ENCODE measurements at regions not wholly inside any gene's neighbourhood (a gene's known extent, or its start where the extent isn't known, plus 50 kb on each side); places are given as distances from the start of the nearest gene placed in this dataset.

DNA sequence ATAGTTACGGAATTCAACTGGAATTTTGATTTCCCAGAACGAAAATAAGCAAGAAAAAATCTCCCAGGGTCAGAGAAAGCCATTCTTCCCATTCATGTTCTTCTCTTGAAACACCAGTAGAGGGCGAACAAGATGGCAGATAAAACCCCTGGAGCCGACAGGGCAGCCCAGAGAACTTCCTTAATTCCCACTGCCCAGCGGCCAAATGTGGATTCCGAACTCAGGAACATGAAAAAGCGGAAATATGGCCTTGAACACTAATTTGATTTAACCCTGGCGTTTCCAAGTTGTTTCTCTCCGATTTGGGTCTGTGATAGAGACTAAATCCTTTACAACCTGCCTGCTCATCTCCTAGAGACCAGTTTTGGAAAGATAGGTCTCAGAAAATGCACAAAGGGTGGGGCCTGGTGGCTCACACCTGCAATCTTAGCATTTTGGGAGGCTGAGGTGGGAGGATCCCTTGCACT, 100.7 kb upstream of the WAC start:
- H3K4me3 ChIP-seq (ENCODE audit: control insufficient read depth in 1 of 7, extremely low read depth in 1 of 7, insufficient read depth in 4 of 7, low read depth in 2 of 7, low read length in 6 of 7) = peak overlapping the region in 6 of 7 experiments; percentile 29 to 74 (median 51)
- no peak overlapping the region for H3K27ac ChIP-seq (ENCODE audit: insufficient read depth in 1 of 2, low read depth in 1 of 2, low read length in 2 of 2, poor library complexity in 1 of 2, severe bottlenecking in 2 of 2)
- H3K4me1 ChIP-seq (ENCODE audit: control extremely low read depth in 1 of 4, control insufficient read depth in 4 of 4, insufficient read depth in 4 of 4, low read length in 3 of 4) = peaks cover 0 to 15% (median 4%) of the 10 kb centered on the region in 4 experiments
- CTCF ChIA-PET = interaction anchor here (0.7 to 2.4 kb wide), 3 partner anchors 50 to 105 kb away, joined by 3 to 5 read pairs (median 3); no protein-coding TSS in a partner anchor
- no peaks in the 10 kb centered on the region for H3K27me3 ChIP-seq (replicated peaks in 2 of 5; ENCODE audit: control insufficient read depth in 4 of 5, insufficient read depth in 5 of 5, low read length in 4 of 5)
- DNase-seq = peak; percentile 79 to 82 (median 81)
- POLR2A ChIA-PET = no interaction called here
- peaks cover 0 to 6% (median 0%) of the 10 kb centered on the region in 5 experiments for H3K9me3 ChIP-seq (ENCODE audit: control extremely low read depth in 1 of 5, control insufficient read depth in 4 of 5, insufficient read depth in 2 of 5, low read depth in 1 of 5, low read length in 4 of 5)
- 0% methylated on average over 9 of the region's 9 CpGs for WGBS (ENCODE audit: insufficient coverage)
- no peaks in the 10 kb centered on the region for H3K36me3 ChIP-seq (ENCODE audit: control insufficient read depth in 4 of 4, insufficient read depth in 4 of 4, low read length in 3 of 4)

DNA sequence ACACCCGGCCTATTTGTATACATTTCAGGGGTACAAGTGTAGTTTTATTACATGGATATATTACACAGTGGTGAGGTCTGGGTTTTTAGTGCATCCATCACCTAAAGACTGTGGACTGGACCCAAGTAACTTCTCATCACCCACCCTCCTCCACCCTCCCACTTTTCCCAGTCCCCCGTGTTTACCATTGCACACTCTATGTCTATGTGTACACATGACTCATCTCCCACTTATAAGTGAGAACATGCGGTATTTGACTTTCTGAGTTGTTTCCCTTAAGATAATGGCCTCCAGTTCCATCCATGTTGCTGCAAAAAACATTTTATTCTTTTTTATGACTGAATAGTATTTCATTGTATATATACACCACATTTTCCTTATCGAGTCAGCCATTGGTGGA, 98.9 kb upstream of the WAC start:
- no peak for DNase-seq
- CTCF ChIA-PET = no interaction called here
- 100% methylated on average over 1 of the region's 4 CpGs for WGBS (ENCODE audit: insufficient coverage)
- POLR2A ChIA-PET = no interaction called here
- Histone ChIP-seq H3K9me3 (ENCODE audit: control extremely low read depth in 1 of 5, control insufficient read depth in 4 of 5, insufficient read depth in 2 of 5, low read depth in 1 of 5, low read length in 4 of 5) (peaks cover 0 to 6% (median 0%) of the 10 kb centered on the region in 5 experiments), H3K27ac (ENCODE audit: insufficient read depth in 1 of 2, low read depth in 1 of 2, low read length in 2 of 2, poor library complexity in 1 of 2, severe bottlenecking in 2 of 2) (no peak overlapping the region), H3K4me1 (ENCODE audit: control extremely low read depth in 1 of 4, control insufficient read depth in 4 of 4, insufficient read depth in 4 of 4, low read length in 3 of 4) (peaks cover 0 to 15% (median 4%) of the 10 kb centered on the region in 4 experiments), H3K27me3 (replicated peaks in 2 of 5; ENCODE audit: control insufficient read depth in 4 of 5, insufficient read depth in 5 of 5, low read length in 4 of 5) (no peaks in the 10 kb centered on the region), H3K36me3 (ENCODE audit: control insufficient read depth in 4 of 4, insufficient read depth in 4 of 4, low read length in 3 of 4) (no peaks in the 10 kb centered on the region), H3K4me3 (ENCODE audit: control insufficient read depth in 1 of 7, extremely low read depth in 1 of 7, insufficient read depth in 4 of 7, low read depth in 2 of 7, low read length in 6 of 7) (no peak overlapping the region)

DNA sequence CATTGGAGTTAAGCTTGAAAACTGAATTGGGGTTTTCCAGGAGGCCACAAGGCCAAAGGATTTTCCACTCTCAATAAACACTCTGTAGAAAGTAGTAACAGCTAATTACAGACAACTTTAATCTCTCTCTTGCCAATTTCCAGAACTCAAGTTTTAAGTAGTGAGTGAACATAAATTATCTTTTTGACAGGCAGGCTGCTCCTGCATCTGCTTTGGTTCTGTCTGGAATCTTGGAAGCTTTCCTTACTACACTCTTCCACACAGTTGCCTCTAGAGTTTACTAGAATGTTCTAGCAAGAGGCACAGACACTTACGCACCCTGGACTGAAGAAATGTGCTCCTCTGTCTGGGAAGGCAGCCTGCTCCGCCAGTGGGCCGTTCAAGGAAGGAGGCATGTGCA, 90.5 kb upstream of the WAC start:
- H3K36me3 ChIP-seq (ENCODE audit: control insufficient read depth in 4 of 4, insufficient read depth in 4 of 4, low read length in 3 of 4) = no peaks in the 10 kb centered on the region
- DNase-seq = no peak
- H3K9me3 ChIP-seq (ENCODE audit: control extremely low read depth in 1 of 5, control insufficient read depth in 4 of 5, insufficient read depth in 2 of 5, low read depth in 1 of 5, low read length in 4 of 5) = no peaks in the 10 kb centered on the region
- 95% methylated on average over 3 of the region's 3 CpGs for WGBS (ENCODE audit: insufficient coverage)
- ChIA-PET CTCF (no interaction called here), POLR2A (no interaction called here)
- no peak overlapping the region for H3K27ac ChIP-seq (ENCODE audit: insufficient read depth in 1 of 2, low read depth in 1 of 2, low read length in 2 of 2, poor library complexity in 1 of 2, severe bottlenecking in 2 of 2)
- H3K27me3 ChIP-seq (replicated peaks in 2 of 5; ENCODE audit: control insufficient read depth in 4 of 5, insufficient read depth in 5 of 5, low read length in 4 of 5) = no peaks in the 10 kb centered on the region
- H3K4me1 ChIP-seq (ENCODE audit: control extremely low read depth in 1 of 4, control insufficient read depth in 4 of 4, insufficient read depth in 4 of 4, low read length in 3 of 4) = no peaks in the 10 kb centered on the region
- H3K4me3 ChIP-seq (ENCODE audit: control insufficient read depth in 1 of 7, extremely low read depth in 1 of 7, insufficient read depth in 4 of 7, low read depth in 2 of 7, low read length in 6 of 7) = no peak overlapping the region

DNA sequence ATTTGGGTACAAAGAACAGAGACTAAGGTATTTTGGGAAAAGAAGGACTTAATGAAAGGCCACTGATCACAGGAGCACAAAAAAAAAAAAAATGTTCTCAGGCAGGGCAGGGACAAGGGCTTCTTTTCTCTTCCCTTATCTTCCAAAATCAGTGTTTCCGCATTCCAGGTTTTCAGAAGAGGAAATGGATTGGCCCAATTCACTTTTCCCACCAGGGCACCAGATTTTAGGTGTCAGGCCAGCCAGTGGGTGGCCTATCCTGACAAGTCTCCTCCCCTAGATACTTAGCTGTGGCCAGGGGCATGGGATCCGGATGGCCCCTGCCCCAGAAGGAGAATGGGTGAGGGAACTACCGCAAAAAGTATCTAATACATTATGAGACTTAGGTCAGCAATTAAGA, 88.9 kb upstream of the WAC start:
- DNase-seq = no peak
- H3K27me3 ChIP-seq (replicated peaks in 2 of 5; ENCODE audit: control insufficient read depth in 4 of 5, insufficient read depth in 5 of 5, low read length in 4 of 5) = no peaks in the 10 kb centered on the region
- H3K9me3 ChIP-seq (ENCODE audit: control extremely low read depth in 1 of 5, control insufficient read depth in 4 of 5, insufficient read depth in 2 of 5, low read depth in 1 of 5, low read length in 4 of 5) = no peaks in the 10 kb centered on the region
- H3K36me3 ChIP-seq (ENCODE audit: control insufficient read depth in 4 of 4, insufficient read depth in 4 of 4, low read length in 3 of 4) = no peaks in the 10 kb centered on the region
- no peaks in the 10 kb centered on the region for H3K4me1 ChIP-seq (ENCODE audit: control extremely low read depth in 1 of 4, control insufficient read depth in 4 of 4, insufficient read depth in 4 of 4, low read length in 3 of 4)
- H3K4me3 ChIP-seq (ENCODE audit: control insufficient read depth in 1 of 7, extremely low read depth in 1 of 7, insufficient read depth in 4 of 7, low read depth in 2 of 7, low read length in 6 of 7) = no peak overlapping the region
- POLR2A ChIA-PET = no interaction called here
- no peak overlapping the region for H3K27ac ChIP-seq (ENCODE audit: insufficient read depth in 1 of 2, low read depth in 1 of 2, low read length in 2 of 2, poor library complexity in 1 of 2, severe bottlenecking in 2 of 2)
- CTCF ChIA-PET = no interaction called here
- WGBS (ENCODE audit: insufficient coverage) = 100% methylated on average over 2 of the region's 3 CpGs

DNA sequence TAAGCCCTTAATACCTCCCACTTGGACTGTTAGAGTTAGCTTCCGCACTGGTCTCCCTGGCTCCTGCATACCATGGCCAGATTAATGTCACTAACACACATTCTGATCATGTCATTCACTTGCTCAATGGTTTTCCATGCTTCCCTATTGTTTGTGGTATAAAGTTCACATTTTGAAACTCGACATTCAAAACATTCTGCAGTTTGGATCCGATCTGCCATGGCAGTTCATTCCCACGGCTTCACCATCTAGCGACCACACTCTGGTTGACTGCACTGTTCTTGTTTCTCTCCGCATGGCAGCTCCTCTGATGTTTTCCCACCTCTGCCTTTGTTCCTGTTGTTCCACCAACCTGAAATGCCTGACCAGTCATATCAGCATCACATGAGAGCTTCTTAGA, 87.4 kb upstream of the WAC start:
- 98% methylated on average over 4 of the region's 6 CpGs for WGBS (ENCODE audit: insufficient coverage)
- Histone ChIP-seq H3K4me1 (ENCODE audit: control extremely low read depth in 1 of 4, control insufficient read depth in 4 of 4, insufficient read depth in 4 of 4, low read length in 3 of 4) (no peaks in the 10 kb centered on the region), H3K27ac (ENCODE audit: insufficient read depth in 1 of 2, low read depth in 1 of 2, low read length in 2 of 2, poor library complexity in 1 of 2, severe bottlenecking in 2 of 2) (no peak overlapping the region), H3K4me3 (ENCODE audit: control insufficient read depth in 1 of 7, extremely low read depth in 1 of 7, insufficient read depth in 4 of 7, low read depth in 2 of 7, low read length in 6 of 7) (no peak overlapping the region), H3K9me3 (ENCODE audit: control extremely low read depth in 1 of 5, control insufficient read depth in 4 of 5, insufficient read depth in 2 of 5, low read depth in 1 of 5, low read length in 4 of 5) (no peaks in the 10 kb centered on the region), H3K27me3 (replicated peaks in 2 of 5; ENCODE audit: control insufficient read depth in 4 of 5, insufficient read depth in 5 of 5, low read length in 4 of 5) (no peaks in the 10 kb centered on the region), H3K36me3 (ENCODE audit: control insufficient read depth in 4 of 4, insufficient read depth in 4 of 4, low read length in 3 of 4) (no peaks in the 10 kb centered on the region)
- POLR2A ChIA-PET = no interaction called here
- CTCF ChIA-PET = no interaction called here
- no peak for DNase-seq

DNA sequence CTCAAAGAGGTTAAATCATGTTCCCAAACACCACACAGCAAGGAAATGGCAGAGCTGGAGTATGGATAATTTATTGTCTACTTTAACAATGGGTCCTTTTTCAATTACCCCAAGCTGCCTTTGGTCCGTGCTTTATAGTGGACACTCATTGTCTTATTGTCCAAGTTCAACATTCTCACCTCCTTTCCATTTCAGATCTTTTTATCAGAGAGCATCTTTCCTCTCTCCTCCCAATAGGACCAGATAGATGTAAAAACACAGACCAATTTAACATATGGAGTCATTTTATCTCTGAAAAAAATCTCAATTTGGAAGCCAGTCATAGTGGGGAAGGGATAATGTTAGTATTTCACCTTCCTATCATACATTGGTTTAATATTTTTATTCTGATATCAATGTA, 83.5 kb upstream of the WAC start:
- ChIA-PET POLR2A (no interaction called here), CTCF (no interaction called here)
- Histone ChIP-seq H3K4me3 (ENCODE audit: control insufficient read depth in 1 of 7, extremely low read depth in 1 of 7, insufficient read depth in 4 of 7, low read depth in 2 of 7, low read length in 6 of 7) (no peak overlapping the region), H3K27ac (ENCODE audit: insufficient read depth in 1 of 2, low read depth in 1 of 2, low read length in 2 of 2, poor library complexity in 1 of 2, severe bottlenecking in 2 of 2) (no peak overlapping the region), H3K36me3 (ENCODE audit: control insufficient read depth in 4 of 4, insufficient read depth in 4 of 4, low read length in 3 of 4) (no peaks in the 10 kb centered on the region), H3K27me3 (replicated peaks in 2 of 5; ENCODE audit: control insufficient read depth in 4 of 5, insufficient read depth in 5 of 5, low read length in 4 of 5) (no peaks in the 10 kb centered on the region), H3K9me3 (ENCODE audit: control extremely low read depth in 1 of 5, control insufficient read depth in 4 of 5, insufficient read depth in 2 of 5, low read depth in 1 of 5, low read length in 4 of 5) (no peaks in the 10 kb centered on the region), H3K4me1 (ENCODE audit: control extremely low read depth in 1 of 4, control insufficient read depth in 4 of 4, insufficient read depth in 4 of 4, low read length in 3 of 4) (no peaks in the 10 kb centered on the region)
- no peak for DNase-seq
- 100% methylated on average over 1 of the region's 1 CpG for WGBS (ENCODE audit: insufficient coverage)

DNA sequence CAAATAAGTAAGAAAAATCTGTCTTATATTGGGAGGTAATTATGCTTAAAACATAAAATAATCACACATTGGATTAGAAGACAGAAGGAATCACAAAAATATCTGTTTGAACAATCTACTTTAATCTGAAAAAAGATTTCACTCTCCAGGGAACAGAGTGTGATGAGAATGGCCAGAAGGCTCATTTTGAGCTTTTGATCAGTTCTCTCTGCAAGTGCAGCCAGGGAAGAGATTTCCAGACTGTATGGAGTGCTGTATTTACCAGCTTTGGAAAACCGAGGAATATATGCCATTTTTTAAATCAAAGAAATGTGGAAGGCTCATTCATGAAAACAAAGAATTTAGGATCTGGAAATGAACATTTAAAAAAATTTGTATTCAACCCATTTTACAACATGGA, 83.0 kb upstream of the WAC start:
- ChIA-PET POLR2A (no interaction called here), CTCF (no interaction called here)
- no peaks in the 10 kb centered on the region for H3K36me3 ChIP-seq (ENCODE audit: control insufficient read depth in 4 of 4, insufficient read depth in 4 of 4, low read length in 3 of 4)
- no peak for DNase-seq
- WGBS (ENCODE audit: insufficient coverage) = 100% methylated on average over 1 of the region's 1 CpG
- no peaks in the 10 kb centered on the region for H3K4me1 ChIP-seq (ENCODE audit: control extremely low read depth in 1 of 4, control insufficient read depth in 4 of 4, insufficient read depth in 4 of 4, low read length in 3 of 4)
- H3K27me3 ChIP-seq (replicated peaks in 2 of 5; ENCODE audit: control insufficient read depth in 4 of 5, insufficient read depth in 5 of 5, low read length in 4 of 5) = no peaks in the 10 kb centered on the region
- H3K9me3 ChIP-seq (ENCODE audit: control extremely low read depth in 1 of 5, control insufficient read depth in 4 of 5, insufficient read depth in 2 of 5, low read depth in 1 of 5, low read length in 4 of 5) = peaks cover 0 to under 1% (median 0%) of the 10 kb centered on the region in 5 experiments
- H3K4me3 ChIP-seq (ENCODE audit: control insufficient read depth in 1 of 7, extremely low read depth in 1 of 7, insufficient read depth in 4 of 7, low read depth in 2 of 7, low read length in 6 of 7) = no peak overlapping the region
- no peak overlapping the region for H3K27ac ChIP-seq (ENCODE audit: insufficient read depth in 1 of 2, low read depth in 1 of 2, low read length in 2 of 2, poor library complexity in 1 of 2, severe bottlenecking in 2 of 2)

All from common myeloid progenitor, CD34-positive (primary cell).